ENCODE measurements at regions not wholly inside any gene's neighbourhood (a gene's known extent, or its start where the extent isn't known, plus 50 kb on each side); places are given as distances from the start of the nearest gene placed in this dataset.
A peak's percentile ranks its signal among the peaks of the same experiment; 100 is the strongest.
"Not testable (repeated sequence)": the region's sequence is repeated elsewhere in the genome, so short reads cannot be mapped to it uniquely, and the experiment has no call there.

GRCh38 chr13:78060966-78061365 is 142.3 kb upstream of the EDNRB start:
- DNase-seq, result no peak

DNA sequence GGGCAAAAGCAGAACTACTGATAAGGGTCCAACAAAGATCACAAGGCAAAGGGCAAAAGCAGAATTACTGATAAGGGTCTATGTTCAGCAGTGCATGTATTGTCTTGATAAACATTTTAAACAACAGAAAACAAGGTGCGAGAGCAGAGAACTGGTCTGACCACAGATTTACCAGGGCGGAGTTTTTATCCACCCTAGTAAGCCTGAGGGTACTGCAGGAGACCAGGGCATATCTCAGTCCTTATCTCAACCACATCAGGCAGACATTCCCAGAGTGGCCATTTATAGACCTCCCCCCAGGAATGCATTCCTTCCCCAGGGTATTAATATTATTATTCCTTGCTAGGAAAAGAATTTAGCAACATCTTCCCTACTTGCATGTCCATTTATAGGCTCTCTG is 138.2 kb upstream of the EDNRB start:
- DNase-seq, result not testable (repeated sequence)

DNA sequence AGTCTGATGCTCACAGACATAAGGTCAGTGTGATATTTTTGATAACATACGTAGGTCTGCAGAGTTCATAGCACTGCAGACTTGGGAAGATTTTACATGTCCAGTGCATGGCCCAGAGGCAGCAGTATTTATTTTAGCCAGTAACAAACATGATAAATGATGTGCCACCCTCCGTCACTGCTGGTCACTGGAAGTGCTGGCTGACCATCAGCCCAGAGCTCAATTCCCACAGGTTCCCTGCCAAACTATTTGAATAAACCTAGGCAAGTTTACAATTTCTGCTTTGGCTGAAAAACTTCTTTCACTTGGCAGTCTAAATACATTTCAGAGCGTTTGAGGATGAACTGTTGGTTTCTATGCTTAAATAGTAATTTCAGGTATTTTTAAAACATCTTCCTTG is 135.5 kb upstream of the EDNRB start:
- DNase-seq, result no peak

DNA sequence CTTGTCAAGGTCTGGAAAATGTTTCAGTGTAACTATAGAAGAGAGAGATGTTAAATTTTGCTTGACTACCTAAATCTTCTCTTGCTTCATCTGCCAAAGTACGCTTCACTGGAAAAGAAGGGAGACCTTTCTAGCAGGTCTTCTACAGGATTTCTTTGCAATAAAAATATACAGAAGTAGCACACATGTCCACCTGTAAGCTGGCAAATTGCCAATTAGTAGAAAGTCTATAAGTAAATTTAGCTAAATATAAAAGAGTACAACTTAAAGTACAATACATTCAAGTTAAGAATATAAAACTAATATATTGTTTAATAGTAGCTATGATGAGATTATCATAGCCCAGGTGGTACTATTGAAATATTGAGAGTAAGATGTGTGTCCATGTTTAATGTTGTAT is 128.5 kb upstream of the EDNRB start:
- DNase-seq, result no peak

DNA sequence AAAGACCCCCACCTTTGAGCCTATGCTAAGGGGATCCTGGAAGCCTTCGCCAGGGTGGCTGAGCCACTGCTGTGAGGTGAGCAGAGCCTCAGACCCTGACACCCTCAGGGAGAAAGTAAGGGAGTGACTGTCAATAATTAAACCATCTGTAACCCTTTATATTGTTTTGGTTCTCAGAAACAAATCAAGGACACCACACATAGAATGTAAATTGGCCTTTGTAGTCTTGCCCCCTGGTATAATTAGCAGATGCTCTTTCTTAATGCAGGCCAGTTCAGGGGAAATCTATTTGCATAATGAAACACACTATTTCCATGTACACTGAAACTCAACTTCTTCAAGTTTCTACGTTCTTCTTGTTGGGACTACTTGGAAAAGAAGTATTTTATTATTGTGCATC is 127.7 kb upstream of the EDNRB start:
- DNase-seq, result no peak

DNA sequence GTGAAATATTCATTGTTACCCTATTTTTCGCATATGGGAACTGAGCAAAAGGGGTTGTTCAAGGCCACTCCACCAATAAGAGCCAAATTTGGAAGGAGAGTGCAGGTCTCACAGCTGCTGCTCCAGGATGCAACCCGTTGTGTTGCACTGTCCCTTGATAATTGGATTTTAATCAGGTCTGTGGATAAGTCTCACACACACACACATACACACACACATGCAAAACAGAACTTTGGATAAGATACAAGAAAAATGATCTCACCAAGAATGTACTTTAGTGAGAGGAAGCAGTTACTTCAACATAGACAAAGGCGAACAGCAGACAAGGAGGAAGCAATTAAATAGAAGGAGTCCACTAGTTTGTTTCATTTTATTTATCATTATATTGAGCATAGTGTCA is 127.3 kb upstream of the EDNRB start:
- DNase-seq, result peak in 1 of 2 donors; percentile 13

DNA sequence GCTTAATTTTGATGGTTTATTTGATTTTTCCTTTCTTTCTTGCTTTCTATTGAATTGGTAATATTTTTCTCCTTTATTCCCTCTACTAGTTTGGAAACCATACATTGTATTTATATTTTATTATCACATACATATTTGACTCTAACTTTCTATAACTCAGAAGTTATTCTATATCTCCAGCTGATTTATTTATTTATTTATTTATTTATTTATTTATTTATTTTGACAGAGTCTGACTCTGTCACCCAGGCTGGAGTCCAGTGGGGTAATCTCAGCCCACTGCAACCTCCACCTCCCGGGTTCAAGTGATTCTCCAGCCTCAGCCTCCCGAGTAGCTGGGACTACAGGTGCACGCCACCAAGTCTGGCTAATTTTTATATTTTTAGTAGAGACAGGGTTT is 122.7 kb upstream of the EDNRB start:
- DNase-seq, result not testable (repeated sequence)

GRCh38 chr13:78040205-78040830 is 121.7 kb upstream of the EDNRB start:
- DNase-seq, result no peak

- no peak for DNase-seq
Measured at GRCh38 chr13:78036841-78037240, 118.2 kb upstream of the EDNRB start.

- no peak for DNase-seq
Measured at GRCh38 chr13:78035500-78035899, 116.9 kb upstream of the EDNRB start.

DNA sequence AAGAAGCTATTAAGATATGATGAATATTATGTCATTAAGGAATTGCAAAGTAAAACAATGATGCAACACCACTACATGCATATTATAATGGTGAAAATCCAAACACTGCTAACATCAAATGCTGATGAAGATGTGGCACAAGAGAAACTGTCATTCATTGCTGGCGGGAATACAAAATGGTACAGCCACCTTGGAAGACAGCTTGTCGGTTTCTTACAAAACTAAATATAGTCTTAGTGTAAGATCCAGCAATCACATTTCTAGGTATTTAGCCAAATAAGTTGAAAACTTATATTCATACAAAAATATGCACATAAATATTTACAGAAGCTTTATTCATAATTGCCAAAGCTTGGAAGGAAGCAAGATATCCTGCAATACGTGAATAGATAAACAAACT is 114.9 kb upstream of the EDNRB start:
- DNase-seq, result no peak

GRCh38 chr13:78032132-78032531 is 113.5 kb upstream of the EDNRB start:
- DNase-seq, result no peak

DNA sequence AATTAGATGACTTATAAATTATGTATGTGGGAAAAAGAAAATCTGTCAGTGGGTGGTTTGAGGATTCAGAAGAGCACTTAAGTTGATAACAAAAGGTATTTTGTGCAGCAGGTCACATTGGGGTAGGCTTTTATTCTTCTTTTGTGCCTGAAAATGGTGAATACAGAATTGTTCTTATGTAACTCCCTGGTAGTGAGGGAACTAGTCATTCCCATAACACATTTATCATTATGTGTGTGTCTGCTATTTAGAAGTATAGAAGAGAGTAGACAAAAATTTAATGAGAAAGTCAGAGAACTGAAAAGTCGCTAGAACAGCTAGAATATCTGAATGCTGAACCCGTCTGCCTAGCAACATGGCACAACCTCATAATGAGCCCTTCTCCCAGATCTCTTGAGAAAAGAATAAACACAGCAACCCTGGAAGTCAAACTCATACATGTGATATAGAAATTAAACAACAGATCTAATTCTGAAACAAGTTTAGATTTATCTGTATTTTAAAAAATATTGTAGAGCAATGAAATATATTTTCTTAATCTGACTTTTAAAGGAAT is 111.8 kb upstream of the EDNRB start:
- DNase-seq, result no peak

GRCh38 chr13:78029901-78030300 is 111.3 kb upstream of the EDNRB start:
- DNase-seq, result no peak

DNA sequence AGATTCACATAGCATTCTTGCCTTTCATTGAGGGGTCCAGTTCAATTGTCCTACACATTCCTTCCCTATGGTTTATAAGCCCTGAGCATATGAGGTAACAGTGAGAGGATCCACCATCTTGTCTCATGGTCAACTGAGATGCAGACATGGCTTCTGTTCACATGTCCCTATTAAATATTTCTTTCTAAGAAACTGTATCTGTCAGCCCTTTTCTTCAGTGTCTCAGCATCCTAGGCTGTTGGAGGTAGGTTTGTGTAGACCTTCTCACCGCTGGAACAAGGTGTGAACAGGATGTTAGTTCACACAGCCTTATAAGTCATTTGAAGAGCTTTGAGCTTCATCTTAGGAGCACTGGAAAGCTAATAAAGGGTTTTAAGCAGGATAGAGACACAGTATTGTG is 110.3 kb upstream of the EDNRB start:
- DNase-seq, result no peak

DNA sequence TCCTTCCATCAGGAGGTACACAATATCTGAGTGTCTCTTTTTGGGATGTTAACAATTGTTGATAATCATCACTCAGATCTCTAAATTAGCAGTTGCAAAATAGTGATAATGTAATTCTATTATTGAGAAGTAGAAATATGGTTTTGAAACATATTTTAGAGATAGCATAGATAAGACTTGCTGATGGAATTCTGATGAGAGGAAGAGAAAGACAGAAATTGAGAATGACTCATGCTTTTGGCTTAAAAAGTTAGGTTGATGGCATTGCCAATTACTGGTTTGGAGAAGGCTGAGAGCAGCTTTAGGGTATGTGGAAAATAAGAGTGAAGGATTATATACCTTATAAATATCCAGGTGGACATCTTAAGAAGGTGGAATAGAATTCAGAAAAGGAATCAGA is 106.4 kb upstream of the EDNRB start:
- peak in 1 of 2 donors; percentile 8 for DNase-seq

DNA sequence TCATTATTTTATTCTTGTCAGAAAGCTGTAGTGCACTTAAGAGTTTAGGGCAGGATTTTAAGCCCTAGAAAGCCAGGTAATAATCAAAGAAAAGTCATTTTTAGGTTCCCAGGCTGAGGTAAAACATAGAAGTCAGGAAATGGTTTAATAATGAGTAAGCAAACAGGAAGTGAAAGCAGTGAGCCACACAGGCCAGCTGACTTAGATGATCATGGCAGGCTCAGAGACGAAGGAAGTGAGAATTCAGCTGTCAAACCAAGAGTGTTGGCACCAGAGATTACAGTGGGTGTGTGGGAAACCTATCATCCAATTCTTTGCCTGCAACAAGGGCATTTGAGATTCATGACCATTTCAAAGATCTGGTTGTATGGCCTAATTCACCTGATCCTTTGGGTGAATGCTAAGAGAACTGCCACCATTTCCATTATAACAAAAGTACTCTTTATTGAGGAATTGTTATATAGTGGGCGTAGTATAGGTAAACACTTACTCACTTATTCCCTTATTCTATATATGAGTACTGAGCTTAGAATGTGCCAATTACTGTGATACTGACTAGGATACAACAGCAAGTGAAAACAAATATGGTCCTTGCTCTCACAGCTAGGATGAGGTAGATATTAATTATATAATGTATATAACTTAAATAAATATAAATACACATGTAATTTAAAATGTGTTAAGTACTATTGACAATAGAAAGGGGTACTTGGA is 103.7 kb upstream of the EDNRB start:
- peak in 1 of 2 donors; percentile 83 for DNase-seq

- no peak for DNase-seq
Measured at GRCh38 chr13:78020861-78021260, 102.2 kb upstream of the EDNRB start.

DNA sequence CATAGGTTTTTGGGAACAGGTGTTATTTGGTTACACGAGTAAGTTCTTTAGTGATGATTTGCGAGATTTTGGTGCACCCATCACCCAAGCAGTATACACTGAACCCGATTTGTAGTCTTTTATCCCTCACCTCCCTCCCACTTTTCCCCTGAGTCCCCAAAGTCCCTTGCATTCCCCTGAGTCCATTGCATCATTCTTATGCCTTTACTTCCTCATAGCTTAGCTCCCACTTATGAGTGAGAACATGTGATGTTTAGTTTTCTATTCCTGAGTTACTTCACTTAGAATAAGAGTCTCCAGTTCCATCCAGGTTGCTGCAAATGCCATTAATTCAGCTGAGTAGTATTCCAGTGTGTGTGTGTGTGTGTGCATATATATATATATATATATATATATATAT is 97.2 kb upstream of the EDNRB start:
- no peak for DNase-seq

DNA sequence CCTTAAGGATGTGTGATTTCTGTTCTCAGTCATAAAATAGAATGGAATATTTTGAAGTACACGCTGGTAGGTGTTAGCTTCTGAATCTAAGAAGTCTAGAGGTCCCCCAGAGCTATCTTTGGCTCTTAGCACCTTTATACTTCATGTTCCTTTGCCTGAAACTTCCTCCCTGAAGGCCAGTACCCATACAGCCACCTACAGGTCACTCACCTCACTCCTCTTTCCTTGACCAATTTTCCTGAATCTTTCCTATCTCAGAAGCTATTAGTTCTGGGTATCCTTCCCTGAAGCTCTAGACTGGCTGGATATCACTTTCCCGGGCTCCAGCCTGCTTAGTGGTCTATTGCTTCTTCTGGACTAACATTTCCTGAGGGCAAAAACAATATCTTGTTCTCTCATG is 93.4 kb upstream of the EDNRB start:
- no peak for DNase-seq

GRCh38 chr13:78004821-78005220 is 86.2 kb upstream of the EDNRB start:
- DNase-seq, result no peak

GRCh38 chr13:77999746-78000145 is 81.1 kb upstream of the EDNRB start:
- no peak for DNase-seq

GRCh38 chr13:77994166-77994565 is 75.5 kb upstream of the EDNRB start:
- DNase-seq, result no peak

- no peak for DNase-seq
Measured at GRCh38 chr13:77991003-77991402, 72.4 kb upstream of the EDNRB start.

DNA sequence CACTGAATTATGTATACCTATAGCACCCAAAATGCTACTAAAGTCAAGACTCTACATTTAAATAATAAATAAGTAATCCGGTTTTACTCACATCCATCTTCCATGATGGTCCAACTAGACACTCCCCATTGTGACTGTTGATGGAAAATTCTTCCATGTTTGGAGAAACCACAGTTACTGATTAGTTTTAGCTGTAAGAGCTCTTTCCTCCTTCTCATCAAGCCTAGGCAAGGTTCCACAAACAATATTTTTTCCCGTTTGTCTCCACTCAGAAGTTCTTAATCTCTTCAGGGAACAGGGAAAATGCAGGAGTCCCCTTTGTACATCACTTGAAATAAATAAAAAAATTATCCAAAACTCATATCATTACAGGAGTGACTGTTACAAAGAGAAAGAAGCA is 70.7 kb upstream of the EDNRB start:
- no peak for DNase-seq
